ENCODE measurements at regions not wholly inside any gene's neighbourhood (a gene's known extent, or its start where the extent isn't known, plus 50 kb on each side); places are given as distances from the start of the nearest gene placed in this dataset.

GRCh38 chr2:217404236-217404760, 544.4 kb upstream of the TNP1 start:
- no peak overlapping the region for H3K27ac ChIP-seq (ENCODE audit: control insufficient read depth, insufficient read depth)
- in situ Hi-C loops (cut with MboI), result no loop called here
- no TSS peak for BruUV-seq (replicated peaks)
- 13% methylated on average over 2 of the region's 2 CpGs for WGBS (ENCODE audit: insufficient coverage, insufficient replicate concordance, low lambda C conversion rate, missing lambda C conversion rate)
- ChIA-PET CTCF (no interaction called here), SMC1A (ENCODE audit: uncharacterized antibody, unreplicated experiment) (no interaction called here), RAD21 (ENCODE audit: unreplicated experiment) (no interaction called here), POLR2A (no interaction called here)
- no peaks in the 10 kb centered on the region for H3K36me3 ChIP-seq (ENCODE audit: control insufficient read depth in 2 of 2, insufficient read depth in 2 of 2, low read length in 1 of 2)
- intact Hi-C loops (cut with micrococcal nuclease; ENCODE audit: unreplicated experiment), result no loop called here
- H3K4me3 ChIP-seq, result no peak overlapping the region
- H4K20me1 ChIP-seq (ENCODE audit: control insufficient read depth, insufficient read depth), result no peaks in the 10 kb centered on the region
- no peak overlapping the region for H2AFZ ChIP-seq (ENCODE audit: control insufficient read depth, low read depth, low read length)
- H3K4me1 ChIP-seq (ENCODE audit: control insufficient read depth, insufficient read depth, low read length), result no peaks in the 10 kb centered on the region
- H3K9me3 ChIP-seq (replicated peaks; ENCODE audit: control insufficient read depth, insufficient read depth, low read length), result no peaks in the 10 kb centered on the region
- H3K4me2 ChIP-seq (ENCODE audit: control insufficient read depth, insufficient read depth), result no peak overlapping the region
- no peak overlapping the region for H3K9ac ChIP-seq (ENCODE audit: control insufficient read depth, insufficient read depth, low read length)
- no peak for TF ChIP-seq EGR1 (IDR thresholded peaks at IDR 0.05; ENCODE audit: borderline replicate concordance in 1 of 2, low read depth in 2 of 2, low read length in 2 of 2)
- TF ChIP-seq POLR2AphosphoS2 (IDR thresholded peaks at IDR 0.05; ENCODE audit: low read depth, low read length), result no peak
- no peak for TF ChIP-seq POLR2A (IDR thresholded peaks at IDR 0.05; ENCODE audit: low read depth, low read length)
- TF ChIP-seq BACH1 (IDR thresholded peaks at IDR 0.05; ENCODE audit: borderline replicate concordance), result no peak
- no peak for TF ChIP-seq BMI1 (IDR thresholded peaks at IDR 0.05; ENCODE audit: borderline replicate concordance)
- no peak for TF ChIP-seq JUNB (IDR thresholded peaks at IDR 0.05)
- no peak for TF ChIP-seq FOS (IDR thresholded peaks at IDR 0.05; ENCODE audit: borderline replicate concordance, extremely low read depth, insufficient read length)
- no peak for TF ChIP-seq NFYA (IDR thresholded peaks at IDR 0.05; ENCODE audit: borderline replicate concordance, low read depth, low read length)
- DNase-seq (ENCODE audit: low read depth, low spot score) (no peak), FAIRE-seq (no peak), ATAC-seq (no peak)
- H3K79me2 ChIP-seq (ENCODE audit: control insufficient read depth, insufficient read depth, low read length), result no peaks in the 10 kb centered on the region
- H3K27me3 ChIP-seq (replicated peaks in 1 of 2; ENCODE audit: control insufficient read depth in 2 of 2, insufficient read depth in 2 of 2, low read length in 1 of 2), result no peaks in the 10 kb centered on the region

DNA sequence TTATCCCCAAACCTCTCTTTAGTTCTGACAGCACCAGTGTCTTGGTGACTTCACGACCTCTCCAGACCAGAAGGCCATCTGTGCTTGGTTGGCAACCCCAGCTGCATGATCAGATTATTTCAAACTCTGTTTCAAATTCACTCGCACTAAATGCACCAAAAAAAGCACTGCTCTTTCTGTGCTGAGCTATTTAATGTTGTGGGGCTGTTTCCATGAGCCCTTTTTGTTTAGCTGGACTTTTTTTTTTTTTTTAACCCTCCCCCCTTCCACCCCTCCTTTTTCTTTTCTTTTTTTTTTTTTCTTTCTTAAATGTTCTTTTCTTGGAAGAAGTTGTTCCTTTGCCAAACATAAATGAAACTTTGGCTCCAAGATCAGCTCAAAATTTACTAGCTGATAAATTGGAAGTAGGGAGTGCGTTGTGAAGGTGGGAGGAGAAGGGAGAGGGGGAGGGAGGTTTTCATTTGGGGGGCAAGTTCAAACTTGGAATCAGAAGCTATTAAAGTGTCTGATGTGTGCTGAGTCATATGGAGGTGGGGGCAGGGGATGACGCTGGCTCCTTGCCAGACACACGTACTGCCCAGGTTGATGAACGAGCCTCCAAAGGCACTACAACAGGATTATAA, 543.0 kb upstream of the TNP1 start:
- ChIA-PET POLR2A (interaction anchor here (0.6 to 0.7 kb wide), 2 partner anchors 22 to 199 kb away, joined by 3 to 6 read pairs; no protein-coding TSS in a partner anchor), SMC1A (ENCODE audit: uncharacterized antibody, unreplicated experiment) (interaction anchor here (0.7 to 0.8 kb wide), 2 partner anchors 13 to 318 kb away, joined by 3 read pairs; no protein-coding TSS in a partner anchor), CTCF (no interaction called here), RAD21 (ENCODE audit: unreplicated experiment) (no interaction called here)
- no peak for DNase-seq (ENCODE audit: low read depth, low spot score)
- Histone ChIP-seq H3K27me3 (replicated peaks in 1 of 2; ENCODE audit: control insufficient read depth in 2 of 2, insufficient read depth in 2 of 2, low read length in 1 of 2) (no peaks in the 10 kb centered on the region), H2AFZ (ENCODE audit: control insufficient read depth, low read depth, low read length) (no peak overlapping the region), H4K20me1 (ENCODE audit: control insufficient read depth, insufficient read depth) (no peaks in the 10 kb centered on the region), H3K36me3 (ENCODE audit: control insufficient read depth in 2 of 2, insufficient read depth in 2 of 2, low read length in 1 of 2) (no peaks in the 10 kb centered on the region), H3K9me3 (replicated peaks; ENCODE audit: control insufficient read depth, insufficient read depth, low read length) (no peaks in the 10 kb centered on the region; the same call in 2 of the 3 replicates), H3K4me3 (no peak overlapping the region), H3K4me2 (ENCODE audit: control insufficient read depth, insufficient read depth) (no peak overlapping the region), H3K4me1 (ENCODE audit: control insufficient read depth, insufficient read depth, low read length) (no peaks in the 10 kb centered on the region), H3K79me2 (ENCODE audit: control insufficient read depth, insufficient read depth, low read length) (no peaks in the 10 kb centered on the region), H3K9ac (ENCODE audit: control insufficient read depth, insufficient read depth, low read length) (no peak overlapping the region), H3K27ac (ENCODE audit: control insufficient read depth, insufficient read depth) (no peak overlapping the region)
- TF ChIP-seq MAX (IDR thresholded peaks at IDR 0.05; ENCODE audit: low read depth, low read length) (no peak), EP300 (IDR thresholded peaks at IDR 0.05; ENCODE audit: borderline replicate concordance in 1 of 2, control insufficient read depth in 1 of 2, low read depth in 2 of 2, low read length in 2 of 2) (no peak), HDAC2 (IDR thresholded peaks at IDR 0.05) (no peak), MEF2B (IDR thresholded peaks at IDR 0.05; ENCODE audit: partially characterized antibody, poor library complexity, severe bottlenecking) (no peak), GABPA (IDR thresholded peaks at IDR 0.05; ENCODE audit: low read depth) (no peak), RCOR1 (conservative IDR thresholded peaks at IDR 0.05; ENCODE audit: low read depth, low read length) (no peak), ZNF274 (IDR thresholded peaks at IDR 0.05; ENCODE audit: insufficient read depth, insufficient read length) (no peak), NFIC (IDR thresholded peaks at IDR 0.05; ENCODE audit: low read depth, low read length) (no peak)
- TF ChIP-seq, protein P1, sequence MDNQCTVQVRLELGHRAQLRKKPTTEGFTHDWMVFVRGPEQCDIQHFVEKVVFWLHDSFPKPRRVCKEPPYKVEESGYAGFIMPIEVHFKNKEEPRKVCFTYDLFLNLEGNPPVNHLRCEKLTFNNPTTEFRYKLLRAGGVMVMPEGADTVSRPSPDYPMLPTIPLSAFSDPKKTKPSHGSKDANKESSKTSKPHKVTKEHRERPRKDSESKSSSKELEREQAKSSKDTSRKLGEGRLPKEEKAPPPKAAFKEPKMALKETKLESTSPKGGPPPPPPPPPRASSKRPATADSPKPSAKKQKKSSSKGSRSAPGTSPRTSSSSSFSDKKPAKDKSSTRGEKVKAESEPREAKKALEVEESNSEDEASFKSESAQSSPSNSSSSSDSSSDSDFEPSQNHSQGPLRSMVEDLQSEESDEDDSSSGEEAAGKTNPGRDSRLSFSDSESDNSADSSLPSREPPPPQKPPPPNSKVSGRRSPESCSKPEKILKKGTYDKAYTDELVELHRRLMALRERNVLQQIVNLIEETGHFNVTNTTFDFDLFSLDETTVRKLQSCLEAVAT (IDR thresholded peaks at IDR 0.05), result no peak
- intact Hi-C loops (cut with micrococcal nuclease; ENCODE audit: unreplicated experiment), result no loop called here
- BruUV-seq (replicated peaks), result no TSS peak
- no peak for ATAC-seq
- FAIRE-seq, result no peak
- in situ Hi-C loops (cut with MboI), result no loop called here
- 13% methylated on average over 6 of the region's 6 CpGs for WGBS (ENCODE audit: insufficient coverage, insufficient replicate concordance, low lambda C conversion rate, missing lambda C conversion rate)

Data from GM12878 (cell line).